Endothelial cell of umbilical vein (primary cell): ENCODE measurements at regions not wholly inside any gene's neighbourhood (a gene's known extent, or its start where the extent isn't known, plus 50 kb on each side); places are given as distances from the start of the nearest gene placed in this dataset.

Source experiments
- EZH2 ChIP-seq: IDR thresholded peaks from 2 replicates; pipeline ENCODE4 v1.6.1; 2012; ENCODE audit warnings: borderline replicate concordance, low read depth, mild to moderate bottlenecking, moderate library complexity, low read length, inconsistent platforms; ENCODE audit not compliant: severe bottlenecking
- MYC ChIP-seq: IDR thresholded peaks from one replicate; pipeline ENCODE4 v1.6.1; 2011; ENCODE audit warnings: mild to moderate bottlenecking, low read depth, low read length
- POLR2A ChIP-seq: IDR thresholded peaks from 2 replicates; pipeline ENCODE4 v1.6.1; 2012; ENCODE audit warnings: low read depth, mild to moderate bottlenecking, control low read depth, low read length
- POLR2AphosphoS5 ChIP-seq: IDR thresholded peaks from 2 replicates; pipeline ENCODE4 v1.6.1; 2012; ENCODE audit warnings: low read depth, mild to moderate bottlenecking, control low read depth, low read length, moderate library complexity; ENCODE audit not compliant: insufficient read depth
- TF ChIP-seq, protein P1 (sequence below), 2 donors: IDR thresholded peaks; 1 replicate in 1 of 2; 2 replicates in 1 of 2; pipeline ENCODE4 v1.5.1; 2011; ENCODE audit warnings: low read length in 2 of 2, mild to moderate bottlenecking in 2 of 2, moderate library complexity in 2 of 2, control low read depth in 1 of 2, inconsistent platforms in 1 of 2, low read depth in 1 of 2; ENCODE audit not compliant: insufficient read depth in 1 of 2; ENCODE audit errors: extremely low read depth in 1 of 2
- TF ChIP-seq, protein P2 (sequence below): IDR thresholded peaks from 2 replicates; pipeline ENCODE4 v1.6.1; 2011; ENCODE audit not compliant: insufficient read depth, insufficient read length

- no peak for TF ChIP-seq EZH2
- TF ChIP-seq POLR2A = no peak
- TF ChIP-seq, protein P1, sequence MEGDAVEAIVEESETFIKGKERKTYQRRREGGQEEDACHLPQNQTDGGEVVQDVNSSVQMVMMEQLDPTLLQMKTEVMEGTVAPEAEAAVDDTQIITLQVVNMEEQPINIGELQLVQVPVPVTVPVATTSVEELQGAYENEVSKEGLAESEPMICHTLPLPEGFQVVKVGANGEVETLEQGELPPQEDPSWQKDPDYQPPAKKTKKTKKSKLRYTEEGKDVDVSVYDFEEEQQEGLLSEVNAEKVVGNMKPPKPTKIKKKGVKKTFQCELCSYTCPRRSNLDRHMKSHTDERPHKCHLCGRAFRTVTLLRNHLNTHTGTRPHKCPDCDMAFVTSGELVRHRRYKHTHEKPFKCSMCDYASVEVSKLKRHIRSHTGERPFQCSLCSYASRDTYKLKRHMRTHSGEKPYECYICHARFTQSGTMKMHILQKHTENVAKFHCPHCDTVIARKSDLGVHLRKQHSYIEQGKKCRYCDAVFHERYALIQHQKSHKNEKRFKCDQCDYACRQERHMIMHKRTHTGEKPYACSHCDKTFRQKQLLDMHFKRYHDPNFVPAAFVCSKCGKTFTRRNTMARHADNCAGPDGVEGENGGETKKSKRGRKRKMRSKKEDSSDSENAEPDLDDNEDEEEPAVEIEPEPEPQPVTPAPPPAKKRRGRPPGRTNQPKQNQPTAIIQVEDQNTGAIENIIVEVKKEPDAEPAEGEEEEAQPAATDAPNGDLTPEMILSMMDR (IDR thresholded peaks at IDR 0.05; ENCODE audit: extremely low read depth in 1 of 2, insufficient read depth in 1 of 2, low read depth in 1 of 2, low read length in 2 of 2) = no peak
- TF ChIP-seq, protein P2, sequence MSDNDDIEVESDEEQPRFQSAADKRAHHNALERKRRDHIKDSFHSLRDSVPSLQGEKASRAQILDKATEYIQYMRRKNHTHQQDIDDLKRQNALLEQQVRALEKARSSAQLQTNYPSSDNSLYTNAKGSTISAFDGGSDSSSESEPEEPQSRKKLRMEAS = no peak
- TF ChIP-seq POLR2AphosphoS5 = no peak
- TF ChIP-seq MYC = no peak
These were observed 51.6 kb upstream of the MIR17HG start for GRCh38 chr13:91295712-91296410.
